ENCODE measurements at regions not wholly inside any gene's neighbourhood (a gene's known extent, or its start where the extent isn't known, plus 50 kb on each side); places are given as distances from the start of the nearest gene placed in this dataset.

- DNase-seq (no peak), ATAC-seq (no peak)
- no peaks in the 10 kb centered on the region for H3K4me1 ChIP-seq
- no peaks in the 10 kb centered on the region for H3K36me3 ChIP-seq
- H3K27me3 ChIP-seq: peaks cover 0 to 52% of the 10 kb centered on the region in 2 donors
- H3K4me3 ChIP-seq: no peak overlapping the region
- H3K9me3 ChIP-seq: no peaks in the 10 kb centered on the region
- no peak overlapping the region for H3K27ac ChIP-seq
- TF ChIP-seq CTCF (IDR thresholded peaks at IDR 0.05): no peak
- intact Hi-C loops (cut with DNase I): no loop called here
These were observed 67.3 kb upstream of the SNTG2 start for GRCh38 chr2:883260-883802.

- Histone ChIP-seq H3K9me3 (no peaks in the 10 kb centered on the region), H3K36me3 (no peaks in the 10 kb centered on the region), H3K27me3 (peaks cover 0 to 52% of the 10 kb centered on the region in 2 donors), H3K4me1 (no peaks in the 10 kb centered on the region), H3K4me3 (no peak overlapping the region), H3K27ac (no peak overlapping the region)
- DNase-seq (no peak), ATAC-seq (no peak)
- intact Hi-C loops (cut with DNase I): no loop called here
- TF ChIP-seq CTCF (IDR thresholded peaks at IDR 0.05): no peak
These were observed 69.3 kb upstream of the SNTG2 start for GRCh38 chr2:881204-881918.

GRCh38 chr2:880201-880970, 70.3 kb upstream of the SNTG2 start:
- no peaks in the 10 kb centered on the region for H3K4me1 ChIP-seq
- peaks cover 0 to 49% of the 10 kb centered on the region in 2 donors for H3K27me3 ChIP-seq
- H3K27ac ChIP-seq: no peak overlapping the region
- H3K9me3 ChIP-seq: no peaks in the 10 kb centered on the region
- ATAC-seq (no peak), DNase-seq (no peak)
- no peaks in the 10 kb centered on the region for H3K36me3 ChIP-seq
- H3K4me3 ChIP-seq: no peak overlapping the region
- intact Hi-C loops (cut with DNase I): no loop called here
- no peak for TF ChIP-seq CTCF (IDR thresholded peaks at IDR 0.05)

GRCh38 chr2:879540-879939, 71.1 kb upstream of the SNTG2 start:
- intact Hi-C loops (cut with DNase I): no loop called here
- no peak for TF ChIP-seq CTCF (IDR thresholded peaks at IDR 0.05)
- H3K27ac ChIP-seq: no peak overlapping the region
- H3K36me3 ChIP-seq: no peaks in the 10 kb centered on the region
- no peak for DNase-seq
- no peaks in the 10 kb centered on the region for H3K9me3 ChIP-seq
- peaks cover 0 to 41% of the 10 kb centered on the region in 2 donors for H3K27me3 ChIP-seq
- no peaks in the 10 kb centered on the region for H3K4me1 ChIP-seq
- no peak overlapping the region for H3K4me3 ChIP-seq
- no peak for ATAC-seq

- H3K27me3 ChIP-seq: peaks cover 0 to 31% of the 10 kb centered on the region in 2 donors
- no peak for TF ChIP-seq CTCF (IDR thresholded peaks at IDR 0.05)
- H3K27ac ChIP-seq: no peak overlapping the region
- no peak for DNase-seq
- intact Hi-C loops (cut with DNase I): no loop called here
- H3K36me3 ChIP-seq: no peaks in the 10 kb centered on the region
- no peaks in the 10 kb centered on the region for H3K4me1 ChIP-seq
- H3K4me3 ChIP-seq: no peak overlapping the region
- no peaks in the 10 kb centered on the region for H3K9me3 ChIP-seq
- no peak for ATAC-seq
These were observed 72.3 kb upstream of the SNTG2 start for GRCh38 chr2:878245-878930.

Data from left lung (tissue), 4 donors.